HG03442 (cell line): ENCODE measurements at regions not wholly inside any gene's neighbourhood (a gene's known extent, or its start where the extent isn't known, plus 50 kb on each side); places are given as distances from the start of the nearest gene placed in this dataset.

Experiments used
- ATAC-seq: cut with Tn5 transposase; IDR thresholded peaks from one replicate; pipeline ENCODE4 v1.9.1; 2021; ENCODE audit warnings: mild to moderate bottlenecking, moderate library complexity; ENCODE audit not compliant: unreplicated experiment

GRCh38 chr18:46343456-46343855 is 239.3 kb downstream of the HAUS1 start:
- ATAC-seq, result no peak

GRCh38 chr18:46343931-46344372 is 239.8 kb downstream of the HAUS1 start:
- peak; percentile 78 for ATAC-seq

- ATAC-seq, result no peak
Measured at GRCh38 chr18:46344416-46345180, 240.4 kb downstream of the HAUS1 start.

- no peak for ATAC-seq
Measured at GRCh38 chr18:46345181-46345465, 240.9 kb downstream of the HAUS1 start.

GRCh38 chr18:46346213-46346612 is 242.0 kb downstream of the HAUS1 start:
- ATAC-seq, result no peak

- ATAC-seq, result no peak
Measured at GRCh38 chr18:46346896-46347630, 242.9 kb downstream of the HAUS1 start.

GRCh38 chr18:46350598-46351159 is 246.5 kb downstream of the HAUS1 start:
- no peak for ATAC-seq

- ATAC-seq, result no peak
Measured at GRCh38 chr18:46352520-46353250, 248.5 kb downstream of the HAUS1 start.

GRCh38 chr18:46353460-46353859 is 249.3 kb downstream of the HAUS1 start:
- no peak for ATAC-seq

- ATAC-seq, result no peak
Measured at GRCh38 chr18:46356278-46357033, 252.3 kb downstream of the HAUS1 start.

- no peak for ATAC-seq
Measured at GRCh38 chr18:46360102-46360699, 256.0 kb downstream of the HAUS1 start.

- no peak for ATAC-seq
Measured at GRCh38 chr18:46360866-46361265, 256.7 kb downstream of the HAUS1 start.

- no peak for ATAC-seq
Measured at GRCh38 chr18:46362533-46362932, 258.3 kb downstream of the HAUS1 start.

- ATAC-seq, result no peak
Measured at GRCh38 chr18:46364048-46364447, 259.9 kb downstream of the HAUS1 start.

GRCh38 chr18:46366201-46366600 is 262.0 kb downstream of the HAUS1 start:
- no peak for ATAC-seq

GRCh38 chr18:46366751-46367376 is 262.7 kb downstream of the HAUS1 start:
- ATAC-seq, result no peak

- ATAC-seq, result no peak
Measured at GRCh38 chr18:46369323-46369722, 265.1 kb downstream of the HAUS1 start.

GRCh38 chr18:46370898-46371297 is 266.7 kb downstream of the HAUS1 start:
- ATAC-seq, result no peak

GRCh38 chr18:46372670-46373069 is 268.5 kb downstream of the HAUS1 start:
- no peak for ATAC-seq

- no peak for ATAC-seq
Measured at GRCh38 chr18:46373131-46373530, 268.9 kb downstream of the HAUS1 start.
